Naive thymus-derived CD4-positive, alpha-beta T cell (primary cell): ENCODE measurements at regions not wholly inside any gene's neighbourhood (a gene's known extent, or its start where the extent isn't known, plus 50 kb on each side); places are given as distances from the start of the nearest gene placed in this dataset.

Experiments used
- ATAC-seq: fragments of 150-1000 bp; cut with Tn5 transposase; 2 replicates; pipeline ENCODE4 v1.10.0; 2021; ENCODE audit warnings: mild to moderate bottlenecking, moderate library complexity
- CTCF ChIA-PET: fragments of 350-600 bp; sonication (Branson Sonifier 250); formaldehyde crosslinking; loops from one replicate; lab custom pipeline; 2021; ENCODE audit warnings: antibody characterized with exemption; lab: Charles Lee
- POLR2A ChIA-PET: fragments of 350-600 bp; sonication (Branson Sonifier 250); formaldehyde crosslinking; loops from one replicate; lab custom pipeline; 2021; ENCODE audit warnings: antibody characterized with exemption, inconsistent platforms; lab: Charles Lee
- DNase-seq, 9 donors: peaks; one replicate each; pipeline versions ENCODE4 v3.0.0 to v3.0.0-alpha.2; 2020 to 2022; ENCODE audit warnings: mixed read lengths in 1 of 9
- H3K27ac ChIP-seq: one replicate; pipeline ENCODE4 v1.7.0; 2013; ENCODE audit warnings: mild to moderate bottlenecking, low read depth, low read length, moderate library complexity
- H3K27me3 ChIP-seq, 2 donors: one replicate each; pipeline ENCODE4 v1.7.0; 2013; ENCODE audit warnings: low read length in 2 of 2, mild to moderate bottlenecking in 2 of 2, moderate library complexity in 2 of 2; ENCODE audit not compliant: control insufficient read depth in 2 of 2, insufficient read depth in 2 of 2
- H3K36me3 ChIP-seq, 3 experiments: 1 replicate in 2 of 3; 2 replicates in 1 of 3; pipeline ENCODE4 v1.7.0; 2013; ENCODE audit warnings: low read length in 3 of 3, mild to moderate bottlenecking in 3 of 3, moderate library complexity in 1 of 3; ENCODE audit not compliant: insufficient read depth in 3 of 3, control insufficient read depth in 2 of 3
- H3K4me1 ChIP-seq, 2 donors: one replicate each; pipeline ENCODE4 v1.7.0; 2013; ENCODE audit warnings: low read length in 2 of 2, mild to moderate bottlenecking in 2 of 2, moderate library complexity in 1 of 2; ENCODE audit not compliant: control insufficient read depth in 2 of 2, insufficient read depth in 2 of 2
- H3K4me3 ChIP-seq: 2 replicates; pipeline ENCODE4 v1.7.0; 2013; ENCODE audit warnings: mild to moderate bottlenecking, low read length
- H3K9me3 ChIP-seq, 3 experiments: 1 replicate in 2 of 3; 2 replicates in 1 of 3; pipeline ENCODE4 v1.7.0; 2013; ENCODE audit warnings: low read length in 3 of 3; ENCODE audit not compliant: control insufficient read depth in 2 of 3
- H3K27ac Mint-ChIP-seq, 9 donors: one replicate each; pipeline ENCODE4 v1.8.0; 2020 to 2022; ENCODE audit warnings: mixed read lengths in 9 of 9, mild to moderate bottlenecking in 8 of 9, moderate library complexity in 5 of 9, inconsistent platforms in 2 of 9
- H3K27me3 Mint-ChIP-seq, 5 donors: one replicate each; pipeline ENCODE4 v1.8.0; 2021 to 2022; ENCODE audit warnings: mixed read lengths in 5 of 5, mild to moderate bottlenecking in 1 of 5
- H3K36me3 Mint-ChIP-seq, 5 donors: one replicate each; pipeline ENCODE4 v1.8.0; 2020 to 2022; ENCODE audit warnings: mixed read lengths in 5 of 5, mild to moderate bottlenecking in 3 of 5, inconsistent platforms in 1 of 5
- H3K4me1 Mint-ChIP-seq, 7 donors: one replicate each; pipeline ENCODE4 v1.8.0; 2020 to 2022; ENCODE audit warnings: mixed read lengths in 7 of 7, mild to moderate bottlenecking in 3 of 7, inconsistent platforms in 1 of 7
- H3K4me3 Mint-ChIP-seq, 10 donors: one replicate each; pipeline ENCODE4 v1.8.0; 2020 to 2022; ENCODE audit warnings: mild to moderate bottlenecking in 10 of 10, mixed read lengths in 10 of 10, moderate library complexity in 6 of 10, inconsistent platforms in 2 of 10
- H3K9me3 Mint-ChIP-seq, 11 donors: one replicate each; pipeline ENCODE4 v1.8.0; 2020 to 2022; ENCODE audit warnings: mixed read lengths in 11 of 11, mild to moderate bottlenecking in 4 of 11, inconsistent platforms in 1 of 11, moderate library complexity in 1 of 11
- intact Hi-C, 2 donors: fragments of 100-400 bp; cut with micrococcal nuclease; formaldehyde crosslinking; loops; one replicate each; pipeline ENCODE4 v1.15.1; 2023

- CTCF ChIA-PET: no interaction called here
- peaks cover 0 to 2% (median 0%) of the 10 kb centered on the region in 7 donors for H3K4me1 Mint-ChIP-seq
- no peak for ATAC-seq
- peaks cover 0 to 21% (median 19%) of the 10 kb centered on the region in 5 donors for H3K27me3 Mint-ChIP-seq
- no peaks in the 10 kb centered on the region for H3K36me3 Mint-ChIP-seq
- Histone ChIP-seq H3K36me3 (no peaks in the 10 kb centered on the region), H3K9me3 (no peaks in the 10 kb centered on the region), H3K4me1 (no peaks in the 10 kb centered on the region), H3K27ac (no peak overlapping the region), H3K4me3 (no peak overlapping the region), H3K27me3 (no peaks in the 10 kb centered on the region)
- no peak overlapping the region for H3K27ac Mint-ChIP-seq
- POLR2A ChIA-PET: no interaction called here
- peaks cover 0 to 6% (median 0%) of the 10 kb centered on the region in 11 donors for H3K9me3 Mint-ChIP-seq
- no peak for DNase-seq
- no peak overlapping the region for H3K4me3 Mint-ChIP-seq
- intact Hi-C loops: no loop called here
Measured at GRCh38 chr18:5661179-5661578, 117.4 kb upstream of the EPB41L3 start.

DNA sequence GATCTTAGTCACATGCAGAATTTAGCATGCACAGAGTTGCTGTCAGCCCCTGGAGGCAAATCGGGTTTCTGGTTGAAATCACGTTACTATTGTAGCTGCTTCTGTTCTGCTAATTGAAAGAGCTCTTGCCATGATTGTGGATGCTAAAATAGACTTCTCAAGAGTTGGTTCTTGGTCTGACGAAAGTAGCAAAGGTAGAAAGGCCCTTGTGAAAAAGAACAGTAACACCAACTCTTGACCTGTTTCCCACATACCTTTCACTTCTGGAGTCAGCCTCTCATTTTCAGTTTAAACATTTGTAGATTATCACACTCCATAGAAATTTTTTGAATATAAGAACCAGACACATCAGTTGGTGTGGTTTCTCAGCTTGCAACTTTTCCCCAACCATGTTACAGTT, 110.0 kb upstream of the EPB41L3 start:
- no peaks in the 10 kb centered on the region for H3K27me3 ChIP-seq

GRCh38 chr18:5651736-5652135, 107.9 kb upstream of the EPB41L3 start:
- Histone ChIP-seq H3K27ac (no peak overlapping the region), H3K4me1 (no peaks in the 10 kb centered on the region), H3K36me3 (no peaks in the 10 kb centered on the region), H3K27me3 (no peaks in the 10 kb centered on the region), H3K9me3 (no peaks in the 10 kb centered on the region), H3K4me3 (no peak overlapping the region)
- ChIA-PET CTCF (interaction anchor here (1.8 kb wide), 1 partner anchor 9 kb away, joined by 3 read pairs; no protein-coding TSS in a partner anchor), POLR2A (no interaction called here)
- Mint-ChIP-seq H3K4me3 (no peak overlapping the region), H3K27ac (no peak overlapping the region), H3K36me3 (no peaks in the 10 kb centered on the region), H3K27me3 (peaks cover 0 to 16% (median 13%) of the 10 kb centered on the region in 5 donors), H3K4me1 (no peaks in the 10 kb centered on the region), H3K9me3 (no peaks in the 10 kb centered on the region)
- intact Hi-C loops: no loop called here
- DNase-seq: no peak
- ATAC-seq: no peak

More for the DNA sequence above, 110.0 kb upstream of the EPB41L3 start:
- Mint-ChIP-seq H3K27me3 (peaks cover 0 to 16% (median 11%) of the 10 kb centered on the region in 5 donors), H3K36me3 (no peaks in the 10 kb centered on the region), H3K27ac (no peak overlapping the region), H3K4me1 (no peaks in the 10 kb centered on the region), H3K9me3 (no peaks in the 10 kb centered on the region), H3K4me3 (no peak overlapping the region)
- ATAC-seq: no peak
- ChIA-PET POLR2A (no interaction called here), CTCF (interaction anchor here (0.6 kb wide), 1 partner anchor 11 kb away, joined by 3 read pairs; no protein-coding TSS in a partner anchor)
- no peaks in the 10 kb centered on the region for H3K9me3 ChIP-seq
- H3K27ac ChIP-seq: no peak overlapping the region
- H3K4me3 ChIP-seq: no peak overlapping the region
- no peak for DNase-seq
- intact Hi-C loops: no loop called here
- H3K4me1 ChIP-seq: no peaks in the 10 kb centered on the region
- no peaks in the 10 kb centered on the region for H3K36me3 ChIP-seq

DNA sequence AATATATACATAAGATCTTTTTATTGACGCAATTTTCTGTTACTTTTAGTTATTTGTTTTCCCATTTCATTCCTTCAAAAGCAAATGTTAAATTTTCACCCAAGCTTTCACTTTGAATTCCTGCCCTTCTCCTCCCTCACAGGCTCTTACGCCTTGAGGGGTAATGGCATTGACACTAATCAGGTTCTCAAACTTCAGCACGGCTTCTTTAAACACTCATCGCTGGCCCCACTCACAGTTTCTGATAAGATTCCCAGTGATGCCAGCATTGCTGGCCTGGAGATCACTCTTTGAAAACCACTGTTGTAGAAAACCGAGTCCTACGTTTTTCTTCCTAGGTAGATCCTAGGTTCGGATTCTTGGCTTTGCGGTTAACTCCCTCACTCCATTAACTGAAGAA, 105.6 kb upstream of the EPB41L3 start:
- Histone ChIP-seq H3K27me3 (no peaks in the 10 kb centered on the region), H3K4me1 (no peaks in the 10 kb centered on the region), H3K9me3 (no peaks in the 10 kb centered on the region), H3K27ac (no peak overlapping the region), H3K4me3 (no peak overlapping the region), H3K36me3 (no peaks in the 10 kb centered on the region)
- no peak overlapping the region for H3K27ac Mint-ChIP-seq
- no peak for ATAC-seq
- peaks cover 0 to 1% (median 0%) of the 10 kb centered on the region in 11 donors for H3K9me3 Mint-ChIP-seq
- no peaks in the 10 kb centered on the region for H3K4me1 Mint-ChIP-seq
- intact Hi-C loops: no loop called here
- ChIA-PET CTCF (no interaction called here), POLR2A (no interaction called here)
- no peak for DNase-seq
- peaks cover 0 to 17% (median 14%) of the 10 kb centered on the region in 5 donors for H3K27me3 Mint-ChIP-seq
- H3K4me3 Mint-ChIP-seq: no peak overlapping the region
- no peaks in the 10 kb centered on the region for H3K36me3 Mint-ChIP-seq

DNA sequence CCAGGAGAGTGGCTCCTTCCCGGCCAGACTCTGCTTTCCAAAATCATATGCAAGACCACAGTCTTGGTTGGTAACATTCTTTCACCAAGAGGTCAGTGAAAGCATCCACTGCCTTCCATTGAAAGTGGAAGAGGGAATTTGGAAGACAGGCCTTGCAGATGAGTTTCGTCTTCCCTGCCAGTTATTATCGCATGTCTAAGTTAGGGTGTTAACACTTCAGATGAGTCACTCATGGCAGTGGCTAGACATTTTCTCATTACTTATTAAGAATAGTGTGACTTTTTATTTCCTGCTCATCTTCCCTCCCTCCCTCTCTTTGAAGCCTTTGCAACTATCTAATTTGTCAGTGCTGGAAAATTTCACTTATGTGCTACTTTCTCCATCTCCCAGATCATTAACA, 102.9 kb upstream of the EPB41L3 start:
- no peak for ATAC-seq
- no peaks in the 10 kb centered on the region for H3K27me3 ChIP-seq

GRCh38 chr18:5643288-5643687, 99.5 kb upstream of the EPB41L3 start:
- H3K36me3 ChIP-seq: no peaks in the 10 kb centered on the region
- Mint-ChIP-seq H3K27me3 (peaks cover 0 to 31% (median 28%) of the 10 kb centered on the region in 5 donors), H3K27ac (no peak overlapping the region), H3K4me3 (no peak overlapping the region), H3K36me3 (no peaks in the 10 kb centered on the region), H3K4me1 (peaks cover 0 to 2% (median 0%) of the 10 kb centered on the region in 7 donors), H3K9me3 (peaks cover 0 to 1% (median 0%) of the 10 kb centered on the region in 11 donors)
- H3K27ac ChIP-seq: no peak overlapping the region
- H3K4me1 ChIP-seq: no peaks in the 10 kb centered on the region
- DNase-seq (no peak), ATAC-seq (no peak)
- intact Hi-C loops: no loop called here
- POLR2A ChIA-PET: no interaction called here
- H3K27me3 ChIP-seq: no peaks in the 10 kb centered on the region
- CTCF ChIA-PET: interaction anchor here (0.7 to 1.2 kb wide), 2 partner anchors 8 to 10 kb away, joined by 3 read pairs; no protein-coding TSS in a partner anchor
- H3K9me3 ChIP-seq: no peaks in the 10 kb centered on the region
- no peak overlapping the region for H3K4me3 ChIP-seq

More for the DNA sequence above, 102.9 kb upstream of the EPB41L3 start:
- peaks cover 0 to 1% (median 0%) of the 10 kb centered on the region in 11 donors for H3K9me3 Mint-ChIP-seq
- no peak overlapping the region for H3K4me3 ChIP-seq
- H3K4me1 Mint-ChIP-seq: no peaks in the 10 kb centered on the region
- no peaks in the 10 kb centered on the region for H3K36me3 Mint-ChIP-seq
- POLR2A ChIA-PET: no interaction called here
- no peak overlapping the region for H3K27ac Mint-ChIP-seq
- intact Hi-C loops: no loop called here
- H3K9me3 ChIP-seq: no peaks in the 10 kb centered on the region
- H3K4me1 ChIP-seq: no peaks in the 10 kb centered on the region
- no peaks in the 10 kb centered on the region for H3K36me3 ChIP-seq
- no peak overlapping the region for H3K27ac ChIP-seq
- H3K27me3 Mint-ChIP-seq: peaks cover 0 to 24% (median 18%) of the 10 kb centered on the region in 5 donors
- H3K4me3 Mint-ChIP-seq: no peak overlapping the region
- DNase-seq: no peak
- CTCF ChIA-PET: no interaction called here

DNA sequence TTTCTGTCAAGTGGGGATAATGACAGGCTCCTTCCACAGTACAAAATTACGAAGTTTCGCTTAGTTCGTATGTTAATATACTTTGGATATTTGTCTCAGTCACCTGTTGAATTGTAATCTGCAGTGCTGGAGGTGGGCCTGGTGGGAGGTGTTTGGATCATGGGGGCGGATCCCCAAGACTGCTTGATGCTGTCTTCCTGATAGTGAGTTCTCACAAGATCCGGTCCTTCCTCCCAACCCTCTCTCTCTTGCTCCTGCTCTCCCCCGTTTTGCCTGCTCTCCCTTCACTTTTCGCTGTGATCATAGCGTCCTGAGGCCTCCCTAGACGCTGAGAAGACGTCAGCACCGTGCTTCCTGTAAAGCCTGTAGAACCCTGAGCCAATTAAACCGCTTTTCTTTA, 97.1 kb upstream of the EPB41L3 start:
- ATAC-seq (no peak), DNase-seq (no peak)
- no peak overlapping the region for H3K4me3 ChIP-seq
- no peak overlapping the region for H3K27ac ChIP-seq
- H3K27ac Mint-ChIP-seq: no peak overlapping the region
- H3K36me3 Mint-ChIP-seq: peaks cover 0 to 4% (median 0%) of the 10 kb centered on the region in 5 donors
- H3K9me3 Mint-ChIP-seq: peaks cover 0 to 5% (median 0%) of the 10 kb centered on the region in 11 donors
- peaks cover 2 to 43% (median 30%) of the 10 kb centered on the region in 5 donors for H3K27me3 Mint-ChIP-seq
- H3K4me1 Mint-ChIP-seq: peaks cover 0 to 2% (median 0%) of the 10 kb centered on the region in 7 donors
- no peaks in the 10 kb centered on the region for H3K4me1 ChIP-seq
- ChIA-PET POLR2A (no interaction called here), CTCF (no interaction called here)
- no peak overlapping the region for H3K4me3 Mint-ChIP-seq
- intact Hi-C loops: no loop called here
- H3K27me3 ChIP-seq: no peaks in the 10 kb centered on the region
- H3K36me3 ChIP-seq: no peaks in the 10 kb centered on the region
- H3K9me3 ChIP-seq: no peaks in the 10 kb centered on the region
